ENCODE measurements at regions not wholly inside any gene's neighbourhood (a gene's known extent, or its start where the extent isn't known, plus 50 kb on each side); places are given as distances from the start of the nearest gene placed in this dataset.

GRCh38 chr14:82190742-82191141 is 657.1 kb upstream of the SEL1L start:
- Histone ChIP-seq H3K4me1 (no peaks in the 10 kb centered on the region), H3K27me3 (no peaks in the 10 kb centered on the region), H3K27ac (no peak overlapping the region), H3K36me3 (no peaks in the 10 kb centered on the region), H3K4me3 (no peak overlapping the region), H3K9me3 (no peaks in the 10 kb centered on the region)
- DNase-seq (no peak), ATAC-seq (no peak), FAIRE-seq (no peak)
- WGBS, 2 donors, result 20 to 30% methylated on average over 3 of the region's 3 CpGs
- TF ChIP-seq, protein P1, sequence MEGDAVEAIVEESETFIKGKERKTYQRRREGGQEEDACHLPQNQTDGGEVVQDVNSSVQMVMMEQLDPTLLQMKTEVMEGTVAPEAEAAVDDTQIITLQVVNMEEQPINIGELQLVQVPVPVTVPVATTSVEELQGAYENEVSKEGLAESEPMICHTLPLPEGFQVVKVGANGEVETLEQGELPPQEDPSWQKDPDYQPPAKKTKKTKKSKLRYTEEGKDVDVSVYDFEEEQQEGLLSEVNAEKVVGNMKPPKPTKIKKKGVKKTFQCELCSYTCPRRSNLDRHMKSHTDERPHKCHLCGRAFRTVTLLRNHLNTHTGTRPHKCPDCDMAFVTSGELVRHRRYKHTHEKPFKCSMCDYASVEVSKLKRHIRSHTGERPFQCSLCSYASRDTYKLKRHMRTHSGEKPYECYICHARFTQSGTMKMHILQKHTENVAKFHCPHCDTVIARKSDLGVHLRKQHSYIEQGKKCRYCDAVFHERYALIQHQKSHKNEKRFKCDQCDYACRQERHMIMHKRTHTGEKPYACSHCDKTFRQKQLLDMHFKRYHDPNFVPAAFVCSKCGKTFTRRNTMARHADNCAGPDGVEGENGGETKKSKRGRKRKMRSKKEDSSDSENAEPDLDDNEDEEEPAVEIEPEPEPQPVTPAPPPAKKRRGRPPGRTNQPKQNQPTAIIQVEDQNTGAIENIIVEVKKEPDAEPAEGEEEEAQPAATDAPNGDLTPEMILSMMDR (IDR thresholded peaks at IDR 0.05), result no peak
- intact Hi-C loops (cut with DNase I), result no loop called here

DNA sequence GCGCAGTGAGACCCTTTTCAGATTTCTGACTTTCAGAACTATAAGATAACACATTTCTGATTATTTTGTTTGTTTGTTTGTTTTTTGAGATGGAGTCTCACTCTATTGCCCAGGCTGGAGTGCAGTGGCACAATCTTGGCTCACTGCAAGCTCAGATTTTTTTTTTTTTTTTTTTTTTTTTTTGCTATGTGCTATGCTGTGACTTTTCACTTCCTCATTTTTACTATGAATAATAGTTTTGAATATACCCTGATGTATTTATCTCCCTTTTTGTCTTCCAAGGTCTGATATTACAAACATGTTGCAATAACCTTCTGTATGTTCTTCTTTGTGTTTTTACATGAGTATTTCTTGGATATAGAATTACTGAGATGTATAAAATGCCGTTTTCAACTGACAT is 658.7 kb upstream of the SEL1L start:
- no peaks in the 10 kb centered on the region for H3K9me3 ChIP-seq
- no peaks in the 10 kb centered on the region for H3K36me3 ChIP-seq
- H3K27me3 ChIP-seq, result no peaks in the 10 kb centered on the region
- intact Hi-C loops (cut with DNase I), result no loop called here
- no peak for DNase-seq
- no peak for FAIRE-seq
- H3K4me1 ChIP-seq, result no peaks in the 10 kb centered on the region
- no peak overlapping the region for H3K4me3 ChIP-seq
- WGBS, 2 donors, result 33 to 53% methylated on average over 2 of the region's 2 CpGs
- TF ChIP-seq, protein P1 (IDR thresholded peaks at IDR 0.05), result no peak
- ATAC-seq, result no peak
- no peak overlapping the region for H3K27ac ChIP-seq

- no peaks in the 10 kb centered on the region for H3K27me3 ChIP-seq
- H3K4me1 ChIP-seq, result no peaks in the 10 kb centered on the region
- intact Hi-C loops (cut with DNase I), result no loop called here
- TF ChIP-seq, protein P1 (IDR thresholded peaks at IDR 0.05), result no peak
- no peak for ATAC-seq
- H3K27ac ChIP-seq, result no peak overlapping the region
- DNase-seq, result no peak
- FAIRE-seq, result no peak
- H3K4me3 ChIP-seq, result no peak overlapping the region
- WGBS, 2 donors, result 14 to 16% methylated on average over 2 of the region's 2 CpGs
- H3K36me3 ChIP-seq, result no peaks in the 10 kb centered on the region
- no peaks in the 10 kb centered on the region for H3K9me3 ChIP-seq
These were observed 689.6 kb upstream of the SEL1L start for GRCh38 chr14:82223276-82223675.

GRCh38 chr14:82224610-82225009 is 691.0 kb upstream of the SEL1L start:
- no peak for DNase-seq
- H3K4me1 ChIP-seq, result no peaks in the 10 kb centered on the region
- ATAC-seq, result no peak
- no peak for FAIRE-seq
- H3K9me3 ChIP-seq, result no peaks in the 10 kb centered on the region
- H3K27ac ChIP-seq, result no peak overlapping the region
- WGBS, 2 donors, result 62 to 63% methylated on average over 3 of the region's 3 CpGs
- no peaks in the 10 kb centered on the region for H3K36me3 ChIP-seq
- H3K4me3 ChIP-seq, result no peak overlapping the region
- TF ChIP-seq, protein P1 (IDR thresholded peaks at IDR 0.05), result no peak
- intact Hi-C loops (cut with DNase I), result no loop called here
- no peaks in the 10 kb centered on the region for H3K27me3 ChIP-seq

DNA sequence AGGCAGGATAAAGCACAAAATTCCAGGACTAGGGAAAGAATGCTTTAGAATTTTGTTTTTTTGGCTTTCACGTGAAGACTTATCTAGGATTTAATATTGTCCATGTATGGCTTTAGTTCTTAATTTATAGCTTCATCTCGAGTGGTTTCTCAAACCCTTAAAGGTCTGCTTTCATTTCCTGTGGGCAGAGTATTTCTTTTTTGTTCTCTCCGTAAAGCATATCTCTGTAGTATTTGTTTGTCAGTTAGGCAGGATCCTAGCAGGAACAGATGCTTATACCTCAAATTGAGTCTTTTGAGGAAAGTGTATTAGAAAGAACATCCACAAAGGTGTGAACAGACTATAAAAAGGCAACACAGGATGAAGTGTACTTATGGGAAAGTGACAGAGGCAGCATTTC is 697.1 kb upstream of the SEL1L start:
- TF ChIP-seq, protein P1 (IDR thresholded peaks at IDR 0.05), result no peak
- no peaks in the 10 kb centered on the region for H3K9me3 ChIP-seq
- FAIRE-seq (no peak), ATAC-seq (no peak), DNase-seq (no peak)
- no peaks in the 10 kb centered on the region for H3K4me1 ChIP-seq
- WGBS, 2 donors, result 37 to 50% methylated on average over 3 of the region's 3 CpGs
- H3K36me3 ChIP-seq, result no peaks in the 10 kb centered on the region
- intact Hi-C loops (cut with DNase I), result no loop called here
- H3K27ac ChIP-seq, result no peak overlapping the region
- H3K4me3 ChIP-seq, result no peak overlapping the region
- no peaks in the 10 kb centered on the region for H3K27me3 ChIP-seq
